ENCODE measurements at regions not wholly inside any gene's neighbourhood (a gene's known extent, or its start where the extent isn't known, plus 50 kb on each side); places are given as distances from the start of the nearest gene placed in this dataset.

DNA sequence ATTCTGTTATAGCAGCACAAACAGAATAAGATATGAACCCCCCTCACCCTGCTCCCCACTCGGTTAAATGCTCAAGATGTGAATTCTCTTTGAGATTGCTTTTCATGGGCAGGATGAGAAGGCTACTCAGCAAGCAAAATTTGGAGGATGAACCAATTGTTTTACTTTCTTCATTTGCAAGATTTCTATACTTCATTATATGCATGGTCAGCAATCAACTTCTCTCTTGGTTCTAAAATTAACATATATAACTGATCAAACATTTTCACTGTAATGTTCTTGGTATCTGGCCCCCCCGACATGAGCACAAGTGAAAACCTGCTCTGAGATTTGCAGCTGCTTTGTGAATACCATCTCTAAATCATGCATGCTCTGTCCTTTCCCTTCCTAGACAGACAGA lies 556.1 kb upstream of the MDFIC2 start:
- Histone ChIP-seq H3K9ac (ENCODE audit: low read depth, low read length) (no peak overlapping the region), H3K27me3 (ENCODE audit: control insufficient read depth, insufficient read depth, low read length) (no peaks in the 10 kb centered on the region), H3K4me3 (ENCODE audit: low read depth, low read length) (no peak overlapping the region), H3K36me3 (ENCODE audit: control insufficient read depth, insufficient read depth, low read length) (no peaks in the 10 kb centered on the region), H3K4me1 (ENCODE audit: control insufficient read depth, insufficient read depth, low read length) (no peaks in the 10 kb centered on the region), H3K27ac (ENCODE audit: low read depth, low read length) (no peak overlapping the region), H3K9me3 (ENCODE audit: control insufficient read depth, insufficient read depth, low read length) (peaks cover 32% of the 10 kb centered on the region)

DNA sequence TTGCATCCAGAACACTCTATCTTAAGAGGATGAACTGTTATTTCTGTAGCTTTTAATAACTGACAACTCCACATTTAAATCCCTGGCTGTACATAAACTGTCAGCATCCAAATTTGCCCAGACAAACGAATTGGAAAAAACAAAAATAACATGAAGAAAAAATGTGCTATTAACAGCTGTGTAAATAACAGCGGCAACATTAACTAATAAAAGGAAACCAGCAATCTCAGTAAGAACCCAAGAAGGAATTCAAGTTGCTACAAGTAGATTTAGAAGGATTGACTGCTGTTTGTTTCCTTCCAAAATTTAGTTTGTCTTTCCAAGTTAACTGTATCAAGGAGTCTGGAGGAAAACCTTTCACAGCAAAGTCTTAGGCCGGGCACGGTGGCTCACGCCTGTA lies 550.6 kb upstream of the MDFIC2 start:
- Histone ChIP-seq H3K4me1 (ENCODE audit: control insufficient read depth, insufficient read depth, low read length) (peaks cover 13% of the 10 kb centered on the region), H3K27me3 (ENCODE audit: control insufficient read depth, insufficient read depth, low read length) (no peaks in the 10 kb centered on the region), H3K9ac (ENCODE audit: low read depth, low read length) (no peak overlapping the region), H3K36me3 (ENCODE audit: control insufficient read depth, insufficient read depth, low read length) (no peaks in the 10 kb centered on the region), H3K27ac (ENCODE audit: low read depth, low read length) (no peak overlapping the region), H3K4me3 (ENCODE audit: low read depth, low read length) (no peak overlapping the region), H3K9me3 (ENCODE audit: control insufficient read depth, insufficient read depth, low read length) (peaks cover 15% of the 10 kb centered on the region)

DNA sequence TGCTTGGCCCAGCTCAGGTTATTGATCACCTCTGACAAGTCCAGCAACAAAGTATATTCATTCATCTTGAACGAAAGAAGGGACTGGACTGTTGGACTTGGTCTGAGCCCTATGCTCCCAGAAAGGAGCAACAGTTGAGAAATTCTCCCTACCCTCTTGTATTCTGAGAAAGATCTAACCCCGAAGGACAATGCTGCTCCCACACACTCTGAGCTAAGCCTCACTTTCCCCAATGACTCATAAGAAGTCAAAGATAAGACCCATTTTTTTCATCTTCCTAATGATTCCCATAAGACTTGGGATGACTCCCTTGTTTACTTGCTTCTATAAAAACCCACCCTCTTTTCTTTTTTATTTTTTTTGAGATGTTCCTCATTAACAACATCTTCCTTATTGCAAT lies 549.4 kb upstream of the MDFIC2 start:
- H3K27me3 ChIP-seq (ENCODE audit: control insufficient read depth, insufficient read depth, low read length) = no peaks in the 10 kb centered on the region
- H3K36me3 ChIP-seq (ENCODE audit: control insufficient read depth, insufficient read depth, low read length) = no peaks in the 10 kb centered on the region
- peaks cover 15% of the 10 kb centered on the region for H3K9me3 ChIP-seq (ENCODE audit: control insufficient read depth, insufficient read depth, low read length)
- peaks cover 16% of the 10 kb centered on the region for H3K4me1 ChIP-seq (ENCODE audit: control insufficient read depth, insufficient read depth, low read length)
- H3K9ac ChIP-seq (ENCODE audit: low read depth, low read length) = no peak overlapping the region
- no peak overlapping the region for H3K27ac ChIP-seq (ENCODE audit: low read depth, low read length)
- no peak overlapping the region for H3K4me3 ChIP-seq (ENCODE audit: low read depth, low read length)

DNA sequence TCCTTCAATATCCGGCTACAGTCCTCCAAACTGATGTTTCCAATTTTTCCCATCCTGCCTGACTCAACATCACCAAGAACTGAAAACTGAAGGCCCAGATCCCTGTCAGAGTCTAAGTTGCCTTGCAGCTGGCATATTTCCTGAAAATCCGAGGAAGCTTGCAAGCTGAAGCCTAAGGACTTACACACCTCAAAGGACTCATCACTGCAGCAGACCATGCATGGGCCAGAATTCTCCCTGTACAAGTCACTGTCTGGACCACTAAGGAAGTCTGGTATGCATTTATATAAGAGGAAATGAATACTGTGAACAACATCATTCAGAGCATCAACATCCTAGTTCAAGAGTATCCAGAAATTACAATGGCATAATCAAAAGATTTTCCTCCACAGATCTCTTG lies 548.8 kb upstream of the MDFIC2 start:
- no peak overlapping the region for H3K27ac ChIP-seq (ENCODE audit: low read depth, low read length)
- H3K36me3 ChIP-seq (ENCODE audit: control insufficient read depth, insufficient read depth, low read length) = no peaks in the 10 kb centered on the region
- H3K9ac ChIP-seq (ENCODE audit: low read depth, low read length) = no peak overlapping the region
- H3K27me3 ChIP-seq (ENCODE audit: control insufficient read depth, insufficient read depth, low read length) = no peaks in the 10 kb centered on the region
- peaks cover 15% of the 10 kb centered on the region for H3K9me3 ChIP-seq (ENCODE audit: control insufficient read depth, insufficient read depth, low read length)
- no peak overlapping the region for H3K4me3 ChIP-seq (ENCODE audit: low read depth, low read length)
- peaks cover 19% of the 10 kb centered on the region for H3K4me1 ChIP-seq (ENCODE audit: control insufficient read depth, insufficient read depth, low read length)

DNA sequence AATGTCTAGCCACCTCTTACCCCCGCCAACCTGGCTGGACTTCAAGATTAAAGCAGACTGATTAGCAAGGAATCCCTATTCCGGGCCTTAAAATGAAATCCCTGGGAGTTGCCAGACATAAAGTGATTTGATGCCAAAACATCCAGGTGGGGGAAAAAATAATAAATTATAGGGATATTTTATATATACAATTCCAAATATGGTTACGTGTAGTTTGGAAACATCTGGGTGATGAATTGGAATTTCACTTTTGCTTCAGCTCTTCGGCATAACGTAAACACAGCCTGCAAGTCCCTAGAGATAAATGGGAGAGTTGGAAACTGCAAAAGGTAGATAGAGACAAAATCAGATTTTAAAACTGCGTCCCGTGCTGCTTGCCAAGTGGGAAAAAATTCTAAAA lies 545.5 kb upstream of the MDFIC2 start:
- no peaks in the 10 kb centered on the region for H3K27me3 ChIP-seq (ENCODE audit: control insufficient read depth, insufficient read depth, low read length)
- H3K27ac ChIP-seq (ENCODE audit: low read depth, low read length) = no peak overlapping the region
- no peaks in the 10 kb centered on the region for H3K9me3 ChIP-seq (ENCODE audit: control insufficient read depth, insufficient read depth, low read length)
- H3K4me1 ChIP-seq (ENCODE audit: control insufficient read depth, insufficient read depth, low read length) = peaks cover 42% of the 10 kb centered on the region
- no peaks in the 10 kb centered on the region for H3K36me3 ChIP-seq (ENCODE audit: control insufficient read depth, insufficient read depth, low read length)
- H3K9ac ChIP-seq (ENCODE audit: low read depth, low read length) = no peak overlapping the region
- no peak overlapping the region for H3K4me3 ChIP-seq (ENCODE audit: low read depth, low read length)

DNA sequence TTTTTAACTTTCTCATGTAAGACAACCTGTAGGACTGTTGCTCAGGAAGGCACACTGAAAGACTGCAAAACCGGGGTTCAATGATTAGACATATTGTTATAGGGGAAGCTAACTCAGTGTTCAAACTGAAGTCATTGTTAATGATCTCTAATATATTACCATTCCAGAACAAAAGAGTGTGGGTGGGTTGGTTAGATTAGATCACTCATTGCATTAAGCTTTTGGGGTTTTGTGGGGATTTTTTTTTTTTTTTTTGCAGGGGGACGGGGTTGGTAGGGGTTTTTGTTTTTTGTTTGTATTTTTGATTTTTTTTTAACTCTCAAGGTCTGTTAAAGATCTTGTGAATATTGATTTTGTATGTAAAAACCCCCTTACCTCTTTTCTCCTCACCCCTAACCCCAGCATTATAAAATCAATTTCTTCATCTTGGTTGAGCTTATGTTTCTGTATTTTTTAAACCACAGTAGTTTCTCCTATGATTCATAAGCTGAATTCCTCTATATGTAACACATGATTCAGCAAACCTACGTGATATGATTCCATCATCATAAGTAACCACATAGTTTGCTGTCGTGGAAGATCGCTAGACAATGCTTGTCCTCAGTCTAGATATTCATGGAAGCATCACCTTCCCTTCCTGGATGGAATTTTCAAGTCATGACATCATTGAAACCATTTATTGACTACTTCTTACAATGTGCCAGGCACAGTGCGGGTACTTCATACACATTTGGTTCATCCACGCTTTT lies 544.1 kb upstream of the MDFIC2 start:
- no peaks in the 10 kb centered on the region for H3K36me3 ChIP-seq (ENCODE audit: control insufficient read depth, insufficient read depth, low read length)
- H3K4me3 ChIP-seq (ENCODE audit: low read depth, low read length) = no peak overlapping the region
- peaks cover 42% of the 10 kb centered on the region for H3K4me1 ChIP-seq (ENCODE audit: control insufficient read depth, insufficient read depth, low read length)
- no peak overlapping the region for H3K27ac ChIP-seq (ENCODE audit: low read depth, low read length)
- no peaks in the 10 kb centered on the region for H3K9me3 ChIP-seq (ENCODE audit: control insufficient read depth, insufficient read depth, low read length)
- H3K27me3 ChIP-seq (ENCODE audit: control insufficient read depth, insufficient read depth, low read length) = no peaks in the 10 kb centered on the region
- H3K9ac ChIP-seq (ENCODE audit: low read depth, low read length) = no peak overlapping the region

DNA sequence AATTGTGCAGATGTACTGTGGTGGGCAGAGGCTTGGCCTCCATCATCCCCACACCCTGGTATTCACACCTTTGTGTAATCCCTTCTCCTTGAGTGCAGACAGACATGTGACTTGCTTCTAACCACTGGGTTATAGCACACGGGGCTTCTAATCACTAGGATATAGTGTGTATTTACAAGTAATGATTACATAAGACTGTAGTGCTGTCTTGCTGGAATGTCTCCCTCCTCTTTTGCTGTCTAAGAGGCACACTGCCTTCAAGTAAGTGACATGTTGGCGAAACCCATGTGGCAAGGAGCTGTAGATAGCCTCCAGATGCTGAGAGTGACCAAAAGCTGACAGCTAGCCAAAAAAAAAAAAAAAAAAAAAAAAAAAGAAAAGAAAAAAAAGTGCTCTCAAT lies 542.7 kb upstream of the MDFIC2 start:
- Histone ChIP-seq H3K27ac (ENCODE audit: low read depth, low read length) (no peak overlapping the region), H3K4me1 (ENCODE audit: control insufficient read depth, insufficient read depth, low read length) (peaks cover 42% of the 10 kb centered on the region), H3K36me3 (ENCODE audit: control insufficient read depth, insufficient read depth, low read length) (no peaks in the 10 kb centered on the region), H3K9me3 (ENCODE audit: control insufficient read depth, insufficient read depth, low read length) (no peaks in the 10 kb centered on the region), H3K4me3 (ENCODE audit: low read depth, low read length) (no peak overlapping the region), H3K9ac (ENCODE audit: low read depth, low read length) (no peak overlapping the region), H3K27me3 (ENCODE audit: control insufficient read depth, insufficient read depth, low read length) (no peaks in the 10 kb centered on the region)

DNA sequence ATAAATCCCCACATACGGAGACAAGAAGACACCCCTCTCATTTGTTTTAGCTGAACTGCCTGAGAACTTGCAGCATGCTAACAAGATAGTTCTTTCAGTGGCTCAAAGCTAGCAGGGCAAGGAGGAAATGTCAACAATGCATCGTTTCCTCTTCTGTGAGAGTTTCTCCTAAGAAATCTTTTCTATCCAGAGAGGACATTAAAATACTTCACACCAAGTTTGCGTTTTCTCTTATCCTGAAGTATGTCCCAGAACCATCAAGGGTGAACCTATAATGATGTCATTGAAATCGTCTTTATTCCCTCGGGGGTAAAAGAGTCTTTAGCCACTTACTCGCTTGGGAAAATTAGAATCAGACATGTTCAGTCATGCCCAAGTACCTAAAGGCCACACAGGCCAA lies 541.7 kb upstream of the MDFIC2 start:
- Histone ChIP-seq H3K9me3 (ENCODE audit: control insufficient read depth, insufficient read depth, low read length) (no peaks in the 10 kb centered on the region), H3K9ac (ENCODE audit: low read depth, low read length) (no peak overlapping the region; the same call in 1 of the 2 replicates), H3K27me3 (ENCODE audit: control insufficient read depth, insufficient read depth, low read length) (no peaks in the 10 kb centered on the region), H3K4me1 (ENCODE audit: control insufficient read depth, insufficient read depth, low read length) (peaks cover 44% of the 10 kb centered on the region), H3K27ac (ENCODE audit: low read depth, low read length) (peak overlapping the region; percentile 56), H3K36me3 (ENCODE audit: control insufficient read depth, insufficient read depth, low read length) (no peaks in the 10 kb centered on the region), H3K4me3 (ENCODE audit: low read depth, low read length) (no peak overlapping the region)

DNA sequence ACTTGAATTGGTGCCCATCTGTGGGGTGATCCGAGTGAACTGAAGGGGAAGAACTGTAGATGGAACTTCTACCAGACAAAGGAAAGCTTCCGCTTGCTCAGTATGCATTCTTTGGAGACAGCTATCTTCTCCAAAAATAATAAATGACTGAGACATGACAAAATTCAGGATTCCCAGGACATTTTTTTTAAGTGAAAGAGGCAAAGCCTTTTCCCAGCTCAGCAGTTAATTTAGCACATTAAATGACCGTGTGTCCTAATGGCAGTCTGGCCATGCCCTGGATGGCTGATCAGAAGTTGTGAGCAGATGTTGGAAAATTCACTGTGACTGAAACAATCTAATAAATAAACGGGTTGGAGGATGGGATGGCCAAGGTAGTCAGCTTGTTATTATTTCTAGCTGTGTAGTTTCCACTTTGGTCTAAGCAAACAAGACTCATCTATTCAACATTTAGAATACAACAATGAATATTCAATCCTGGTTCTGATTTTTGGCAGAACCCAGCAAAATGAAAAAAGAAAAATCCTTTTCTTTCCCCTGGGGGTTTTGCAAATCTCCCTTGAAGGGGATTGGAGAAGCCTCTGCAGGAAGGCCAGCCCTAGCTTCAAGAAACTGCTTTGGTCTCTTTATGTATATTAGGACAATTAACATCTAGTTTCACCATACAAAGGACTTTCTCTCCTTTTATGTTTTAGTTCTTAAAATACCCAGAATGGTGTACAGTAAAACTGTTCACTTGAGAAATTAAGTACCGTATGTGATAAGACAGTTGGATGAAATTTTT lies 540.9 kb upstream of the MDFIC2 start:
- H3K9ac ChIP-seq (ENCODE audit: low read depth, low read length) = no peak overlapping the region
- peak overlapping the region; percentile 56 for H3K27ac ChIP-seq (ENCODE audit: low read depth, low read length)
- no peaks in the 10 kb centered on the region for H3K36me3 ChIP-seq (ENCODE audit: control insufficient read depth, insufficient read depth, low read length)

DNA sequence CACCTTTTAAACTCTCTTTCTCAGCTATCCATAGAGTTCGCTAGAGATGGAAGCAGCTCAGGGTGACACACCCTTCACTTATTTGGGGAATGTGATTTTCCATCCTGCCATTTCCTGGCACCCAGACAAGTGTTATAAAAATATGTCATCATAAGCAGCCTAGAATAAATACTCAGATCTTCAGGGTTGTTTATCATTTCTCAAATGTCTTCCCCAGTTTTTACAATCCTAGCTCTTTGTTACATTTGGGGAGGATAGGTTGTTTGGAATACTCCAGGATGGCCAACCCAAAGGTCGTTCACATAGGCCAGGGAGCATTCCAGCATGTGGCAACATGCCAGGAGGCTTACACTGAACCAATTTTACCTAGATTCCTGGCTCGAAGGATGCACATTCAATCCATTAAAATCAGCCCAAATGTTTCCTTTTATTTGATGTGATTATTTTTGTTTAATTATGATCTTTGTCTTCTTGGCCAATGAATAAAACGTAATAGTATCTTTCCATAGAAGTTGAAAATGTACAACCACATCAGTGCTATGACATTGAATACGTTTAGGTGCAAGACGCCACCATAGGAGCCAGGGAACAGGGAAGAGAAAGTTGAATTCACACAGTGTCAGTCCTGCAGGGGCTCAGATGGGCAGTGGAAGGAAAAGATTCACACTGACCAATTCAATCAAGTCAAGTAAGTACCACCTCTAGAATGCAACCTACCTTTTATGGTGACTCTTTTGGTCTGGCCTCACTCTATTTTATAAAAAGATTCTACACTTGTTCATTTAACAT lies 537.7 kb upstream of the MDFIC2 start:
- peaks cover 26% of the 10 kb centered on the region for H3K4me1 ChIP-seq (ENCODE audit: control insufficient read depth, insufficient read depth, low read length)
- no peak overlapping the region for H3K27ac ChIP-seq (ENCODE audit: low read depth, low read length)
- no peaks in the 10 kb centered on the region for H3K36me3 ChIP-seq (ENCODE audit: control insufficient read depth, insufficient read depth, low read length)
- H3K9me3 ChIP-seq (ENCODE audit: control insufficient read depth, insufficient read depth, low read length) = no peaks in the 10 kb centered on the region
- no peak overlapping the region for H3K9ac ChIP-seq (ENCODE audit: low read depth, low read length)
- H3K4me3 ChIP-seq (ENCODE audit: low read depth, low read length) = no peak overlapping the region
- no peaks in the 10 kb centered on the region for H3K27me3 ChIP-seq (ENCODE audit: control insufficient read depth, insufficient read depth, low read length)

More for the DNA sequence above, 540.9 kb upstream of the MDFIC2 start:
- Histone ChIP-seq H3K9me3 (ENCODE audit: control insufficient read depth, insufficient read depth, low read length) (no peaks in the 10 kb centered on the region), H3K4me1 (ENCODE audit: control insufficient read depth, insufficient read depth, low read length) (peaks cover 36% of the 10 kb centered on the region), H3K27me3 (ENCODE audit: control insufficient read depth, insufficient read depth, low read length) (no peaks in the 10 kb centered on the region), H3K4me3 (ENCODE audit: low read depth, low read length) (no peak overlapping the region)
